ENCODE measurements at regions not wholly inside any gene's neighbourhood (a gene's known extent, or its start where the extent isn't known, plus 50 kb on each side); places are given as distances from the start of the nearest gene placed in this dataset.

DNA sequence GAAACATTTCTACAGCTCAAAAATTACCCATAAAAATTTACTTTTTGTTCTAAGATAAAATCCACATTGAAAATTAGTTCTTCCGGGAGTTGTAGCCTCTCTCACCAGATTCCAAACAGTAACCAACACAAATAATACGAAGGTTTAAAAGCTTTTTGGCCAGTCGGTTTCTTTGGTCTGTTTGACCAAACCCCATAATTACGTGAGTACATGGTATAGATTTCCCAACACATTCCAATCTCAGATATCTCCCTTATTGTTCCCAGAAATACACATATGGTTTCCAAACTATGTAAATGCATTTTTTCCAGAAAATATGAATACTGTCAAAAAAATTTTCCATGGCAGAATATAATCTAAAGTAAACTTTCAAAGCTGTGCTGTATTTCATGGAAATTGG, 722.0 kb downstream of the KCNJ2 start:
- Histone ChIP-seq H4K91ac (ENCODE audit: insufficient read depth, low read depth, low read length) (no peak overlapping the region), H3K27me3 (ENCODE audit: control insufficient read depth, insufficient read depth, low read length) (no peaks in the 10 kb centered on the region), H2BK15ac (ENCODE audit: low read depth, low read length) (no peak overlapping the region), H2BK5ac (ENCODE audit: low read depth, low read length, poor library complexity, severe bottlenecking) (no peak overlapping the region), H3K4me1 (ENCODE audit: control insufficient read depth, insufficient read depth, low read length) (no peaks in the 10 kb centered on the region), H2AFZ (replicated peaks; ENCODE audit: low read length, poor library complexity) (no peak overlapping the region), H3K56ac (ENCODE audit: extremely low read depth, insufficient read depth, low read length) (no peak overlapping the region), H3K23ac (ENCODE audit: low read depth, low read length) (no peak overlapping the region), H2BK120ac (ENCODE audit: low read depth, low read length) (no peak overlapping the region), H3K18ac (ENCODE audit: low read depth, low read length) (no peak overlapping the region), H4K5ac (ENCODE audit: low read depth, low read length) (no peak overlapping the region), H3K4me2 (ENCODE audit: low read depth, low read length) (no peak overlapping the region), H3K36me3 (ENCODE audit: control insufficient read depth, insufficient read depth, low read length) (no peaks in the 10 kb centered on the region), H3K9me3 (ENCODE audit: control insufficient read depth, insufficient read depth, low read length) (peaks cover 4% of the 10 kb centered on the region), H3K14ac (replicated peaks; ENCODE audit: low read depth, low read length) (no peak overlapping the region), H4K20me1 (ENCODE audit: insufficient read depth, low read length) (no peaks in the 10 kb centered on the region), H2AK9ac (replicated peaks; ENCODE audit: low read depth, low read length, poor library complexity) (no peak overlapping the region), H3K9me1 (ENCODE audit: insufficient read depth, low read length) (0 out of 2 replicates have a peak, but pooled peaks cover 3% of the 10 kb centered on the region), H3K4ac (ENCODE audit: low read depth, low read length) (no peak overlapping the region), H3K9ac (ENCODE audit: low read depth, low read length) (no peak overlapping the region), H4K8ac (ENCODE audit: low read depth in 2 of 2, low read length in 2 of 2) (no peak overlapping the region), H3K4me3 (ENCODE audit: insufficient read depth, low read depth, low read length) (no peak overlapping the region), H2AK5ac (ENCODE audit: low read depth, low read length) (no peak overlapping the region), H3K79me1 (ENCODE audit: low read depth in 1 of 2, low read length in 2 of 2) (no peaks in the 10 kb centered on the region), H2BK20ac (ENCODE audit: low read depth, low read length) (no peak overlapping the region), H3K27ac (ENCODE audit: insufficient read depth, low read length) (no peak overlapping the region)
- intact Hi-C loops (cut with micrococcal nuclease): no loop called here
- TF ChIP-seq, protein P1, sequence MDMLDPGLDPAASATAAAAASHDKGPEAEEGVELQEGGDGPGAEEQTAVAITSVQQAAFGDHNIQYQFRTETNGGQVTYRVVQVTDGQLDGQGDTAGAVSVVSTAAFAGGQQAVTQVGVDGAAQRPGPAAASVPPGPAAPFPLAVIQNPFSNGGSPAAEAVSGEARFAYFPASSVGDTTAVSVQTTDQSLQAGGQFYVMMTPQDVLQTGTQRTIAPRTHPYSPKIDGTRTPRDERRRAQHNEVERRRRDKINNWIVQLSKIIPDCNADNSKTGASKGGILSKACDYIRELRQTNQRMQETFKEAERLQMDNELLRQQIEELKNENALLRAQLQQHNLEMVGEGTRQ (IDR thresholded peaks at IDR 0.05; ENCODE audit: low read depth, low read length): no peak
- TF ChIP-seq, protein P2, sequence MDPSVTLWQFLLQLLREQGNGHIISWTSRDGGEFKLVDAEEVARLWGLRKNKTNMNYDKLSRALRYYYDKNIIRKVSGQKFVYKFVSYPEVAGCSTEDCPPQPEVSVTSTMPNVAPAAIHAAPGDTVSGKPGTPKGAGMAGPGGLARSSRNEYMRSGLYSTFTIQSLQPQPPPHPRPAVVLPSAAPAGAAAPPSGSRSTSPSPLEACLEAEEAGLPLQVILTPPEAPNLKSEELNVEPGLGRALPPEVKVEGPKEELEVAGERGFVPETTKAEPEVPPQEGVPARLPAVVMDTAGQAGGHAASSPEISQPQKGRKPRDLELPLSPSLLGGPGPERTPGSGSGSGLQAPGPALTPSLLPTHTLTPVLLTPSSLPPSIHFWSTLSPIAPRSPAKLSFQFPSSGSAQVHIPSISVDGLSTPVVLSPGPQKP (IDR thresholded peaks at IDR 0.05; ENCODE audit: borderline replicate concordance, low read depth, low read length): no peak
- TF ChIP-seq MXI1 (IDR thresholded peaks at IDR 0.05; ENCODE audit: borderline replicate concordance, low read depth, low read length): no peak
- dilution Hi-C loops (cut with HindIII; ENCODE audit: low sequenced_read_pairs, unreplicated experiment): no loop called here
- BruUV-seq (replicated peaks): no TSS peak
- ChIA-PET POLR2A (ENCODE audit: unreplicated experiment) (no interaction called here), CTCF (no interaction called here)
- in situ Hi-C loops (cut with MboI; ENCODE audit: low sequenced_read_pairs): no loop called here
- ATAC-seq (ENCODE audit: low read depth) (no peak), DNase-seq (no peak)
- 75% methylated on average over 2 of the region's 4 CpGs; no CpG with 5 or more reads in 1 of the 2 experiments for WGBS, 2 experiments (ENCODE audit: extremely low coverage in 2 of 2, insufficient read length in 1 of 2)

Data from IMR-90 (cell line).